WTC11 (cell line): ENCODE measurements at regions not wholly inside any gene's neighbourhood (a gene's known extent, or its start where the extent isn't known, plus 50 kb on each side); places are given as distances from the start of the nearest gene placed in this dataset.

Source experiments
- ATAC-seq: fragments of 200-7000 bp; cut with Tn5 transposase; 2 replicates; pipeline ENCODE4 v1.10.0; 2021; ENCODE audit warnings: mild to moderate bottlenecking, moderate library complexity
- CTCF ChIA-PET: fragments of 300-600 bp; sonication (Branson Sonifier 250); formaldehyde crosslinking; loops from one replicate; lab custom pipeline; 2021; ENCODE audit warnings: antibody characterized with exemption; lab: Charles Lee
- POLR2A ChIA-PET: fragments of 350-600 bp; sonication (Branson Sonifier 250); formaldehyde crosslinking; loops from one replicate; lab custom pipeline; 2021; ENCODE audit warnings: antibody characterized with exemption; lab: Charles Lee
- DNase-seq: peaks from one replicate; pipeline ENCODE4 v3.0.0; 2021; ENCODE audit warnings: low spot score
- H3K27ac Mint-ChIP-seq: 2 replicates; pipeline ENCODE4 v1.8.0; 2021; ENCODE audit warnings: mixed read lengths
- H3K27me3 Mint-ChIP-seq: 2 replicates; pipeline ENCODE4 v1.8.0; 2021; ENCODE audit warnings: low read depth, mild to moderate bottlenecking, moderate library complexity, mixed read lengths
- H3K36me3 Mint-ChIP-seq: 2 replicates; pipeline ENCODE4 v1.8.0; 2021; ENCODE audit warnings: mixed read lengths
- H3K4me1 Mint-ChIP-seq: 2 replicates; pipeline ENCODE4 v1.8.0; 2022; ENCODE audit warnings: mixed read lengths
- H3K4me3 Mint-ChIP-seq: 2 replicates; pipeline ENCODE4 v1.8.0; 2021; ENCODE audit warnings: mild to moderate bottlenecking, moderate library complexity, mixed read lengths
- H3K9me3 Mint-ChIP-seq: 2 replicates; pipeline ENCODE4 v1.8.0; 2021; ENCODE audit warnings: mixed read lengths
- ARID4B ChIP-seq: sonication (generic); formaldehyde crosslinking; IDR thresholded peaks from 2 replicates; pipeline ENCODE4 v1.8.0; 2023; ENCODE audit warnings: missing genetic modification reagents, mild to moderate bottlenecking, borderline replicate concordance
- FOXK1 ChIP-seq: sonication (generic); formaldehyde crosslinking; IDR thresholded peaks from 2 replicates; pipeline ENCODE4 v1.8.0; 2022; ENCODE audit warnings: mild to moderate bottlenecking, moderate library complexity, missing genetic modification reagents
- IRF1 ChIP-seq: sonication (generic); formaldehyde crosslinking; IDR thresholded peaks from 2 replicates; pipeline ENCODE4 v1.8.0; 2023; ENCODE audit warnings: missing genetic modification reagents
- KAT7 ChIP-seq: sonication (generic); formaldehyde crosslinking; IDR thresholded peaks from 2 replicates; pipeline ENCODE4 v1.8.1; 2023; ENCODE audit warnings: missing genetic modification reagents, mild to moderate bottlenecking, borderline replicate concordance
- NFYB ChIP-seq: sonication (generic); formaldehyde crosslinking; conservative IDR thresholded peaks from 2 replicates; pipeline ENCODE4 v1.8.0; 2022; ENCODE audit warnings: low read depth, missing genetic modification reagents
- NR2C2 ChIP-seq: sonication (generic); formaldehyde crosslinking; IDR thresholded peaks from 2 replicates; pipeline ENCODE4 v1.8.0; 2022; ENCODE audit warnings: mild to moderate bottlenecking, missing genetic modification reagents
- NR3C1 ChIP-seq: sonication (generic); formaldehyde crosslinking; conservative IDR thresholded peaks from 2 replicates; pipeline ENCODE4 v1.8.1; 2023; ENCODE audit warnings: low read depth, mild to moderate bottlenecking, missing genetic modification reagents
- PREB ChIP-seq: sonication (generic); formaldehyde crosslinking; IDR thresholded peaks from 2 replicates; pipeline ENCODE4 v1.8.1; 2022; ENCODE audit warnings: mild to moderate bottlenecking, missing genetic modification reagents, moderate library complexity, borderline replicate concordance
- RORB ChIP-seq: fragments of 250-450 bp; sonication (Bioruptor Pico); IDR thresholded peaks from 2 replicates; pipeline ENCODE4 v1.9.0; 2021; ENCODE audit warnings: mild to moderate bottlenecking
- TP53 ChIP-seq: sonication (generic); formaldehyde crosslinking; IDR thresholded peaks from 2 replicates; pipeline ENCODE4 v1.8.1; 2023; ENCODE audit warnings: mild to moderate bottlenecking, missing genetic modification reagents
- ZBTB43 ChIP-seq: sonication (generic); formaldehyde crosslinking; IDR thresholded peaks from 2 replicates; pipeline ENCODE4 v1.8.1; 2023; ENCODE audit warnings: mild to moderate bottlenecking, missing genetic modification reagents
- ZNF121 ChIP-seq: sonication (generic); formaldehyde crosslinking; IDR thresholded peaks from 2 replicates; pipeline ENCODE4 v1.8.0; 2023; ENCODE audit warnings: missing genetic modification reagents
- ZNF263 ChIP-seq: sonication (generic); formaldehyde crosslinking; IDR thresholded peaks from 2 replicates; pipeline ENCODE4 v1.8.1; 2022; ENCODE audit warnings: low read depth, mild to moderate bottlenecking, moderate library complexity, missing genetic modification reagents
- ZNF396 ChIP-seq: fragments of 250-450 bp; sonication (Bioruptor Pico); IDR thresholded peaks from 2 replicates; pipeline ENCODE4 v1.8.0; 2021; ENCODE audit warnings: mild to moderate bottlenecking, moderate library complexity, borderline replicate concordance
- ZNF423 ChIP-seq: fragments of 250-450 bp; sonication (Bioruptor Pico); IDR thresholded peaks from 2 replicates; pipeline ENCODE4 v2.1.2; 2022; ENCODE audit warnings: mild to moderate bottlenecking, moderate library complexity
- ZNF425 ChIP-seq: fragments of 250-450 bp; sonication (Bioruptor Pico); conservative IDR thresholded peaks from 2 replicates; pipeline ENCODE4 v1.9.0; 2021; ENCODE audit warnings: mild to moderate bottlenecking
- ZNF512 ChIP-seq: sonication (generic); formaldehyde crosslinking; IDR thresholded peaks from 2 replicates; pipeline ENCODE4 v1.8.1; 2022; ENCODE audit warnings: missing genetic modification reagents, borderline replicate concordance
- ZNF671 ChIP-seq: fragments of 250-450 bp; sonication (Bioruptor Pico); IDR thresholded peaks from 2 replicates; pipeline ENCODE4 v1.8.0; 2021; ENCODE audit warnings: mild to moderate bottlenecking

- TF ChIP-seq ARID4B (no peak), ZNF671 (no peak), RORB (no peak), NR3C1 (CRISPR knock-in tag) (no peak), PREB (no peak), KAT7 (CRISPR knock-in tag) (no peak), ZNF425 (CRISPR knock-in tag) (no peak)
Measured at GRCh38 chr12:73629893-73630831, 907.5 kb upstream of the ATXN7L3B start (continued).

GRCh38 chr12:73632191-73632590, 905.4 kb upstream of the ATXN7L3B start:
- DNase-seq (no peak), ATAC-seq (no peak)
- CTCF ChIA-PET, result no interaction called here
- Mint-ChIP-seq H3K4me1 (peaks cover 40% of the 10 kb centered on the region), H3K9me3 (no peaks in the 10 kb centered on the region), H3K36me3 (no peaks in the 10 kb centered on the region), H3K4me3 (no peak overlapping the region), H3K27me3 (no peaks in the 10 kb centered on the region), H3K27ac (no peak overlapping the region)
- POLR2A ChIA-PET, result no interaction called here
- TF ChIP-seq ZNF423 (CRISPR knock-in tag) (no peak), FOXK1 (CRISPR knock-in tag) (no peak), ZNF263 (CRISPR knock-in tag) (no peak), ZNF671 (no peak), NR2C2 (no peak), RORB (no peak), NFYB (CRISPR knock-in tag) (no peak), ZNF396 (CRISPR knock-in tag) (no peak), IRF1 (no peak), TP53 (no peak), ZNF512 (CRISPR knock-in tag) (no peak), ARID4B (no peak), ZNF121 (CRISPR knock-in tag) (no peak), ZBTB43 (CRISPR knock-in tag) (no peak)
